A673 (cell line): ENCODE measurements at regions not wholly inside any gene's neighbourhood (a gene's known extent, or its start where the extent isn't known, plus 50 kb on each side); places are given as distances from the start of the nearest gene placed in this dataset.

ENCODE experiments used
- CTCF ChIP-seq: fragments of 300-800, 200-600 bp; sonication (generic); conservative IDR thresholded peaks from 2 replicates; pipeline ENCODE4 v1.5.1; 2017; ENCODE audit warnings: low read depth, mild to moderate bottlenecking, antibody characterized with exemption, low read length, moderate library complexity, mixed read lengths
- EZH2 ChIP-seq: fragments of 200-600 bp; sonication (generic); IDR thresholded peaks from 2 replicates; pipeline ENCODE4 v1.6.1; 2017; ENCODE audit warnings: borderline replicate concordance, low read depth, mild to moderate bottlenecking, mixed read lengths, antibody characterized with exemption, low read length; ENCODE audit not compliant: poor library complexity, severe bottlenecking

- TF ChIP-seq CTCF (no peak), EZH2 (no peak)
These were observed 274.4 kb upstream of the UMPS start for GRCh38 chr3:124455891-124456290.
